HCT116 (cell line): ENCODE measurements at regions not wholly inside any gene's neighbourhood (a gene's known extent, or its start where the extent isn't known, plus 50 kb on each side); places are given as distances from the start of the nearest gene placed in this dataset.

Experiments used
- ATAC-seq: fragments of 200-7000 bp; cut with Tn5 transposase; 2 replicates; pipeline ENCODE4 v1.9.1; 2020; ENCODE audit warnings: mild to moderate bottlenecking, moderate library complexity
- BruUV-seq: library from RNA; stranded (reverse); fragments of 400-500 nt; replicated peaks from 2 replicates; lab custom pipeline; 2021; lab: Mats Ljungman, UMichigan
- CTCF ChIA-PET: fragments of 300-600 bp; sonication (Branson Sonifier 250); formaldehyde crosslinking; loops from one replicate; lab custom pipeline; 2021; ENCODE audit warnings: antibody characterized with exemption; lab: Charles Lee
- POLR2A ChIA-PET: fragments of 300-600, 350-600 bp; sonication (Branson Sonifier 250); formaldehyde crosslinking; loops from one replicate; lab custom pipeline; 2021; ENCODE audit warnings: antibody characterized with exemption; lab: Charles Lee
- RAD21 ChIA-PET, 2 experiments: fragments of 300-600 bp; sonication (Branson Sonifier 250); formaldehyde crosslinking; loops; one replicate each; lab custom pipeline; 2023; ENCODE audit warnings: low total read pairs in 2 of 2; ENCODE audit not compliant: uncharacterized antibody in 2 of 2, unreplicated experiment in 2 of 2, low non-redundant PET in 1 of 2; lab: Charles Lee
- DNase-seq: peaks from one replicate; pipeline ENCODE4 v3.0.0-alpha.2; 2010; ENCODE audit warnings: low read depth, low spot score
- H2AFZ ChIP-seq: fragments of 200-600 bp; shearing (Covaris generic), sonication (generic); 2 replicates; pipeline ENCODE4 v1.6.1; 2017; ENCODE audit warnings: low read depth, mixed run types, mixed read lengths, antibody characterized with exemption, low read length; ENCODE audit not compliant: poor library complexity, severe bottlenecking
- H3K27ac ChIP-seq: 2 replicates; pipeline ENCODE4 v1.5.1; 2012; ENCODE audit warnings: low read depth, low read length
- H3K27me3 ChIP-seq: fragments of 200-600 bp; sonication (generic); 2 replicates; pipeline ENCODE4 v1.6.1; 2016; ENCODE audit warnings: mixed run types, low read length, mixed read lengths; ENCODE audit not compliant: insufficient read depth
- H3K36me3 ChIP-seq, 2 experiments: fragments of 200-500 bp in 1 of 2; fragments of 200-600 bp in 1 of 2; sonication (Bioruptor generic) in 1 of 2; sonication (generic) in 1 of 2; 2 replicates each; pipeline versions ENCODE4 v1.5.1 to v1.6.1; 2014 to 2016; ENCODE audit warnings: low read length in 2 of 2, inconsistent platforms in 1 of 2, mixed read lengths in 1 of 2, mixed run types in 1 of 2; ENCODE audit not compliant: insufficient read depth in 2 of 2, control insufficient read depth in 1 of 2
- H3K4me1 ChIP-seq, 2 experiments: fragments of 200-600 bp in 1 of 2; sonication (generic) in 1 of 2; 2 replicates each; pipeline versions ENCODE4 v1.5.1 to v1.6.1; 2012 to 2017; ENCODE audit warnings: low read length in 2 of 2, inconsistent platforms in 1 of 2, mild to moderate bottlenecking in 1 of 2, mixed read lengths in 1 of 2, mixed run types in 1 of 2, moderate library complexity in 1 of 2; ENCODE audit not compliant: insufficient read depth in 2 of 2, control insufficient read depth in 1 of 2
- H3K4me2 ChIP-seq: fragments of 200-600 bp; sonication (generic); 2 replicates; pipeline ENCODE4 v1.6.1; 2017; ENCODE audit warnings: mixed run types, low read length, mixed read lengths
- H3K4me3 ChIP-seq, 2 experiments: fragments of 200-600 bp in 1 of 2; sonication (generic) in 1 of 2; replicated peaks in 1 of 2; 2 replicates each; pipeline ENCODE4 v1.5.1; 2011 to 2016; ENCODE audit warnings: low read length in 2 of 2, control low read depth in 1 of 2, low read depth in 1 of 2, mild to moderate bottlenecking in 1 of 2, mixed read lengths in 1 of 2, mixed run types in 1 of 2
- H3K79me2 ChIP-seq: fragments of 200-600 bp; sonication (generic); 2 replicates; pipeline ENCODE4 v1.6.1; 2017; ENCODE audit warnings: mild to moderate bottlenecking, mixed run types, low read length, moderate library complexity, mixed read lengths; ENCODE audit not compliant: insufficient read depth
- H3K9ac ChIP-seq: fragments of 200-600 bp; sonication (generic); 2 replicates; pipeline ENCODE4 v1.6.1; 2016; ENCODE audit warnings: low read length, mixed read lengths
- H3K9me2 ChIP-seq: fragments of 200-600 bp; sonication (generic), shearing (Covaris generic); 2 replicates; pipeline ENCODE4 v1.6.1; 2017; ENCODE audit warnings: mixed run types, mild to moderate bottlenecking, moderate library complexity; ENCODE audit not compliant: insufficient read depth
- H3K9me3 ChIP-seq, 2 experiments: fragments of 200-500 bp in 1 of 2; fragments of 200-600 bp in 1 of 2; sonication (Bioruptor generic) in 1 of 2; sonication (generic) in 1 of 2; 2 replicates each; pipeline ENCODE4 v1.6.1; 2014 to 2017; ENCODE audit warnings: low read length in 2 of 2, mixed read lengths in 2 of 2, inconsistent platforms in 1 of 2, low read depth in 1 of 2, mild to moderate bottlenecking in 1 of 2, mixed run types in 1 of 2, moderate library complexity in 1 of 2; ENCODE audit not compliant: control insufficient read depth in 1 of 2, insufficient read depth in 1 of 2
- H4K20me1 ChIP-seq: fragments of 200-600 bp; sonication (generic), shearing (Covaris generic); 2 replicates; pipeline ENCODE4 v1.6.1; 2017; ENCODE audit warnings: mixed run types, mild to moderate bottlenecking, moderate library complexity; ENCODE audit not compliant: insufficient read depth
- ATF3 ChIP-seq: IDR thresholded peaks from 2 replicates; pipeline ENCODE4 v1.6.1; 2012
- CBX3 ChIP-seq: IDR thresholded peaks from 2 replicates; pipeline ENCODE4 v1.6.1; 2012; ENCODE audit warnings: low read depth
- CEBPB ChIP-seq: IDR thresholded peaks from 2 replicates; pipeline ENCODE4 v1.6.1; 2012; ENCODE audit warnings: low read depth
- CTCF ChIP-seq, 3 experiments: fragments of 200-600 bp in 1 of 3; sonication (generic) in 1 of 3; IDR thresholded peaks in 2 of 3; conservative IDR thresholded peaks in 1 of 3; 2 replicates each; pipeline ENCODE4 v1.5.1; 2012 to 2017; ENCODE audit warnings: low read depth in 2 of 3, low read length in 2 of 3, antibody characterized with exemption in 1 of 3, borderline replicate concordance in 1 of 3, control low read depth in 1 of 3, mild to moderate bottlenecking in 1 of 3, mixed read lengths in 1 of 3, mixed run types in 1 of 3, moderate library complexity in 1 of 3; ENCODE audit not compliant: insufficient read depth in 1 of 3
- EGR1 ChIP-seq: IDR thresholded peaks from 2 replicates; pipeline ENCODE4 v1.6.1; 2012; ENCODE audit warnings: low read depth
- EZH2 ChIP-seq: fragments of 200-600 bp; sonication (generic); IDR thresholded peaks from 2 replicates; pipeline ENCODE4 v1.6.1; 2017; ENCODE audit warnings: antibody characterized with exemption, mixed run types
- MAX ChIP-seq: IDR thresholded peaks from 2 replicates; pipeline ENCODE4 v1.6.1; 2012
- POLR2A ChIP-seq: IDR thresholded peaks from 2 replicates; pipeline ENCODE4 v1.7.0; 2011; ENCODE audit warnings: borderline replicate concordance; ENCODE audit not compliant: insufficient read depth, insufficient read length; ENCODE audit errors: extremely low read depth
- POLR2AphosphoS5 ChIP-seq: IDR thresholded peaks from 2 replicates; pipeline ENCODE4 v1.6.1; 2011; ENCODE audit warnings: mild to moderate bottlenecking, low read depth, low read length, moderate library complexity
- SRF ChIP-seq: IDR thresholded peaks from 2 replicates; pipeline ENCODE4 v1.6.1; 2012; ENCODE audit warnings: low read depth
- ZBTB33 ChIP-seq: IDR thresholded peaks from 2 replicates; pipeline ENCODE4 v1.6.1; 2011; ENCODE audit warnings: mild to moderate bottlenecking, low read length, moderate library complexity; ENCODE audit not compliant: insufficient replicate concordance; ENCODE audit errors: extremely low read depth
- intact Hi-C: fragments of 100-400 bp; cut with micrococcal nuclease; formaldehyde crosslinking; loops from 2 replicates; pipeline ENCODE4 v1.10.0; 2022
- TF ChIP-seq, protein P1 (sequence below): IDR thresholded peaks from 2 replicates; pipeline ENCODE4 v1.6.1; 2012; ENCODE audit warnings: low read depth

GRCh38 chr18:42192251-42193248, 237.5 kb downstream of the PIK3C3 start:
- ATAC-seq: no peak
- TF ChIP-seq EGR1 (no peak), POLR2AphosphoS5 (no peak), SRF (no peak), ATF3 (no peak), MAX (no peak), CTCF (IDR thresholded peaks at IDR 0.05 in 2 of 3, conservative IDR thresholded peaks at IDR 0.05 in 1 of 3; ENCODE audit: borderline replicate concordance in 1 of 3, insufficient read depth in 1 of 3, low read depth in 2 of 3, low read length in 2 of 3) (no peak), CBX3 (no peak), POLR2A (no peak), EZH2 (no peak), CEBPB (no peak), ZBTB33 (no peak)
- TF ChIP-seq, protein P1, sequence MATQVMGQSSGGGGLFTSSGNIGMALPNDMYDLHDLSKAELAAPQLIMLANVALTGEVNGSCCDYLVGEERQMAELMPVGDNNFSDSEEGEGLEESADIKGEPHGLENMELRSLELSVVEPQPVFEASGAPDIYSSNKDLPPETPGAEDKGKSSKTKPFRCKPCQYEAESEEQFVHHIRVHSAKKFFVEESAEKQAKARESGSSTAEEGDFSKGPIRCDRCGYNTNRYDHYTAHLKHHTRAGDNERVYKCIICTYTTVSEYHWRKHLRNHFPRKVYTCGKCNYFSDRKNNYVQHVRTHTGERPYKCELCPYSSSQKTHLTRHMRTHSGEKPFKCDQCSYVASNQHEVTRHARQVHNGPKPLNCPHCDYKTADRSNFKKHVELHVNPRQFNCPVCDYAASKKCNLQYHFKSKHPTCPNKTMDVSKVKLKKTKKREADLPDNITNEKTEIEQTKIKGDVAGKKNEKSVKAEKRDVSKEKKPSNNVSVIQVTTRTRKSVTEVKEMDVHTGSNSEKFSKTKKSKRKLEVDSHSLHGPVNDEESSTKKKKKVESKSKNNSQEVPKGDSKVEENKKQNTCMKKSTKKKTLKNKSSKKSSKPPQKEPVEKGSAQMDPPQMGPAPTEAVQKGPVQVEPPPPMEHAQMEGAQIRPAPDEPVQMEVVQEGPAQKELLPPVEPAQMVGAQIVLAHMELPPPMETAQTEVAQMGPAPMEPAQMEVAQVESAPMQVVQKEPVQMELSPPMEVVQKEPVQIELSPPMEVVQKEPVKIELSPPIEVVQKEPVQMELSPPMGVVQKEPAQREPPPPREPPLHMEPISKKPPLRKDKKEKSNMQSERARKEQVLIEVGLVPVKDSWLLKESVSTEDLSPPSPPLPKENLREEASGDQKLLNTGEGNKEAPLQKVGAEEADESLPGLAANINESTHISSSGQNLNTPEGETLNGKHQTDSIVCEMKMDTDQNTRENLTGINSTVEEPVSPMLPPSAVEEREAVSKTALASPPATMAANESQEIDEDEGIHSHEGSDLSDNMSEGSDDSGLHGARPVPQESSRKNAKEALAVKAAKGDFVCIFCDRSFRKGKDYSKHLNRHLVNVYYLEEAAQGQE: no peak
- Histone ChIP-seq H3K9ac (no peak overlapping the region), H3K79me2 (no peaks in the 10 kb centered on the region), H3K27me3 (no peaks in the 10 kb centered on the region), H3K36me3 (no peaks in the 10 kb centered on the region), H3K4me3 (no peak overlapping the region), H4K20me1 (no peaks in the 10 kb centered on the region), H3K4me2 (no peak overlapping the region), H3K27ac (no peak overlapping the region), H3K4me1 (no peaks in the 10 kb centered on the region), H3K9me3 (no peaks in the 10 kb centered on the region), H3K9me2 (no peaks in the 10 kb centered on the region), H2AFZ (no peak overlapping the region)
- DNase-seq: no peak
- RAD21 ChIA-PET: no interaction called here
- POLR2A ChIA-PET: no interaction called here
- CTCF ChIA-PET: no interaction called here
- intact Hi-C loops: no loop called here
- BruUV-seq: no TSS peak
